HepG2 (cell line): ENCODE measurements at regions not wholly inside any gene's neighbourhood (a gene's known extent, or its start where the extent isn't known, plus 50 kb on each side); places are given as distances from the start of the nearest gene placed in this dataset.

Source experiments
- BCL6 ChIP-seq: IDR thresholded peaks from 2 replicates; pipeline ENCODE4 v1.6.1; 2016; ENCODE audit warnings: missing genetic modification reagents, missing compliant biosample characterization
- FLYWCH1 ChIP-seq: sonication (generic); formaldehyde crosslinking; IDR thresholded peaks from 2 replicates; pipeline ENCODE4 v1.8.1; 2023; ENCODE audit warnings: mild to moderate bottlenecking, missing genetic modification reagents
- HOXA7 ChIP-seq: sonication (generic); formaldehyde crosslinking; IDR thresholded peaks from 2 replicates; pipeline ENCODE4 v1.8.1; 2022; ENCODE audit warnings: mild to moderate bottlenecking, missing genetic modification reagents, moderate library complexity
- MTA3 ChIP-seq: sonication (generic); formaldehyde crosslinking; IDR thresholded peaks from 2 replicates; pipeline ENCODE4 v1.4.0; 2020; ENCODE audit warnings: missing genetic modification reagents
- NAIF1 ChIP-seq: sonication (generic); formaldehyde crosslinking; IDR thresholded peaks from 2 replicates; pipeline ENCODE4 v1.5.0; 2020; ENCODE audit warnings: mild to moderate bottlenecking, missing genetic modification reagents, borderline replicate concordance
- POLR2A ChIP-seq, 2 experiments: IDR thresholded peaks; 2 replicates each; pipeline ENCODE4 v1.6.1; 2011; ENCODE audit warnings: low read depth in 2 of 2, low read length in 2 of 2, mild to moderate bottlenecking in 1 of 2, moderate library complexity in 1 of 2; ENCODE audit not compliant: insufficient read depth in 1 of 2
- TAF1 ChIP-seq: sonication (generic); formaldehyde crosslinking; IDR thresholded peaks from 2 replicates; pipeline ENCODE4 v1.4.0; 2020; ENCODE audit warnings: missing genetic modification reagents
- ZKSCAN8 ChIP-seq: IDR thresholded peaks from 2 replicates; pipeline ENCODE4 v1.6.1; 2016; ENCODE audit warnings: borderline replicate concordance, missing genetic modification reagents, missing compliant biosample characterization
- TF ChIP-seq, protein P1 (sequence below): sonication (generic); formaldehyde crosslinking; IDR thresholded peaks from 2 replicates; pipeline ENCODE4 v1.5.0; 2020; ENCODE audit warnings: mild to moderate bottlenecking, missing genetic modification reagents, moderate library complexity
- TF ChIP-seq, protein P2 (sequence below), 2 experiments: IDR thresholded peaks; 2 replicates each; pipeline ENCODE4 v1.6.1; 2011 to 2012; ENCODE audit warnings: low read length in 2 of 2, borderline replicate concordance in 1 of 2, low read depth in 1 of 2, mild to moderate bottlenecking in 1 of 2, moderate library complexity in 1 of 2

DNA sequence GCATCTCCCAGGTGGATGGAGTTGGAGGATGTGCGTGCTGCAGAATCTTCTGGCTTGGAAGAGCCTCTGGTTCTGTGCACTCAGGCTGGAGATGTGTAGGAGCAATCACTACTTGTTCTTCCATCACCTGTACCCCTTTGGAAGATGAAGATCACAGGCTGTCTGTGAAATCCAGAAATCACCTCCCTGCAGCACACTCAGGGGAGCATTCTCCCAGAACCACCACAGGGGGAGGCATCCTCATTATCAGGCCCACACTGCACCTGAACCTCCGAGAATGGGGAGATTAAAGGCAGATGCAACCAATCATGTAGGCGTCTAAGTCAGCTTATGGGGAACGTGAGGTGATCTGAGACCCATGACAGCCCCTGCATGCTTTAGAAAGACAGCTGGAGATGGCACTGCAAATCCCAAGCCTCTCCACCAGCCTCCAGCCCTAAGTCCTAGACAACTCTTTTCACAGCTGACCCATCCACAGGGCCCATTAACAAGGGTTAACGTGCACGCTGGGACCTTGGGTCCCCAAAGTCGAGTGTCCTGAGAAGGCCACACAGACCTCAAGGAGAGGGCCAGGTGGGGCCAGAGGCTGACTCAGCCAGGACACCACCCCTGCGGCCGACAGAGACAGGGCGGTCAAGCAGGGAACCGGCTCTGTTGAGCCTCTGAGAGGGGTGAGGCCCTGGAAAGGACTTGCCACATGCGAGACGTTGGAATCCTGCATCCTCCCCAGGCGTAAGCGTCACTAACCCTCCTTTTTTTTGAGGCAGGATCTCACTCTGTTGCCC is 314.9 kb downstream of the EIPR1 start:
- TF ChIP-seq BCL6 (CRISPR knock-in tag) (no peak), TAF1 (CRISPR knock-in tag) (no peak), POLR2A (IDR thresholded peaks at IDR 0.05; ENCODE audit: insufficient read depth in 1 of 2, low read depth in 2 of 2, low read length in 2 of 2) (no peak), HOXA7 (CRISPR knock-in tag) (no peak), ZKSCAN8 (CRISPR knock-in tag) (no peak), NAIF1 (CRISPR knock-in tag) (no peak), MTA3 (CRISPR knock-in tag) (no peak), FLYWCH1 (CRISPR knock-in tag) (no peak)
- TF ChIP-seq, protein P1, sequence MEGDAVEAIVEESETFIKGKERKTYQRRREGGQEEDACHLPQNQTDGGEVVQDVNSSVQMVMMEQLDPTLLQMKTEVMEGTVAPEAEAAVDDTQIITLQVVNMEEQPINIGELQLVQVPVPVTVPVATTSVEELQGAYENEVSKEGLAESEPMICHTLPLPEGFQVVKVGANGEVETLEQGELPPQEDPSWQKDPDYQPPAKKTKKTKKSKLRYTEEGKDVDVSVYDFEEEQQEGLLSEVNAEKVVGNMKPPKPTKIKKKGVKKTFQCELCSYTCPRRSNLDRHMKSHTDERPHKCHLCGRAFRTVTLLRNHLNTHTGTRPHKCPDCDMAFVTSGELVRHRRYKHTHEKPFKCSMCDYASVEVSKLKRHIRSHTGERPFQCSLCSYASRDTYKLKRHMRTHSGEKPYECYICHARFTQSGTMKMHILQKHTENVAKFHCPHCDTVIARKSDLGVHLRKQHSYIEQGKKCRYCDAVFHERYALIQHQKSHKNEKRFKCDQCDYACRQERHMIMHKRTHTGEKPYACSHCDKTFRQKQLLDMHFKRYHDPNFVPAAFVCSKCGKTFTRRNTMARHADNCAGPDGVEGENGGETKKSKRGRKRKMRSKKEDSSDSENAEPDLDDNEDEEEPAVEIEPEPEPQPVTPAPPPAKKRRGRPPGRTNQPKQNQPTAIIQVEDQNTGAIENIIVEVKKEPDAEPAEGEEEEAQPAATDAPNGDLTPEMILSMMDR (CRISPR knock-in tag), result no peak
- TF ChIP-seq, protein P2, sequence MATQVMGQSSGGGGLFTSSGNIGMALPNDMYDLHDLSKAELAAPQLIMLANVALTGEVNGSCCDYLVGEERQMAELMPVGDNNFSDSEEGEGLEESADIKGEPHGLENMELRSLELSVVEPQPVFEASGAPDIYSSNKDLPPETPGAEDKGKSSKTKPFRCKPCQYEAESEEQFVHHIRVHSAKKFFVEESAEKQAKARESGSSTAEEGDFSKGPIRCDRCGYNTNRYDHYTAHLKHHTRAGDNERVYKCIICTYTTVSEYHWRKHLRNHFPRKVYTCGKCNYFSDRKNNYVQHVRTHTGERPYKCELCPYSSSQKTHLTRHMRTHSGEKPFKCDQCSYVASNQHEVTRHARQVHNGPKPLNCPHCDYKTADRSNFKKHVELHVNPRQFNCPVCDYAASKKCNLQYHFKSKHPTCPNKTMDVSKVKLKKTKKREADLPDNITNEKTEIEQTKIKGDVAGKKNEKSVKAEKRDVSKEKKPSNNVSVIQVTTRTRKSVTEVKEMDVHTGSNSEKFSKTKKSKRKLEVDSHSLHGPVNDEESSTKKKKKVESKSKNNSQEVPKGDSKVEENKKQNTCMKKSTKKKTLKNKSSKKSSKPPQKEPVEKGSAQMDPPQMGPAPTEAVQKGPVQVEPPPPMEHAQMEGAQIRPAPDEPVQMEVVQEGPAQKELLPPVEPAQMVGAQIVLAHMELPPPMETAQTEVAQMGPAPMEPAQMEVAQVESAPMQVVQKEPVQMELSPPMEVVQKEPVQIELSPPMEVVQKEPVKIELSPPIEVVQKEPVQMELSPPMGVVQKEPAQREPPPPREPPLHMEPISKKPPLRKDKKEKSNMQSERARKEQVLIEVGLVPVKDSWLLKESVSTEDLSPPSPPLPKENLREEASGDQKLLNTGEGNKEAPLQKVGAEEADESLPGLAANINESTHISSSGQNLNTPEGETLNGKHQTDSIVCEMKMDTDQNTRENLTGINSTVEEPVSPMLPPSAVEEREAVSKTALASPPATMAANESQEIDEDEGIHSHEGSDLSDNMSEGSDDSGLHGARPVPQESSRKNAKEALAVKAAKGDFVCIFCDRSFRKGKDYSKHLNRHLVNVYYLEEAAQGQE (IDR thresholded peaks at IDR 0.05; ENCODE audit: borderline replicate concordance in 1 of 2, low read depth in 1 of 2, low read length in 2 of 2), result no peak
